ENCODE measurements at regions not wholly inside any gene's neighbourhood (a gene's known extent, or its start where the extent isn't known, plus 50 kb on each side); places are given as distances from the start of the nearest gene placed in this dataset.

DNA sequence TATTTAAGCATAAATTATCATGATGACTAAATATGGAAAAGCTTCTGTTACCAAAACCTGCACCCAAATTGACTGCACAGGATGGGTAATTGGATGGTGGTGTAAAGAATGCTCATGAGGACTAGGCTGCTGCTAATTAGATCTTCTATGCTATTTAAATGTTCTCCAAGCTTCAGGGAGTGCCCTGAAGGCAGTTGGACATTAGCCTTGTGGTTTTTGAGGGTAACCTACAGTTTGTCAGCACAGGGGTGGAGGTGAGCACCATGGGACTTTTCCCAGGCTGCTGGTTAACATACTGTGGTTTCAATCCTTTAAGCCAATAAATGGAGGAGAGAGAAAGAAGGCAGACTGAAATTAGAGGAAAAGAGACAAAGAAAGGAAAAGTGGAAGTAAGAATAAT is 145.0 kb downstream of the WIF1 start:
- H3K4me3 ChIP-seq (replicated peaks in 1 of 3; ENCODE audit: insufficient read depth in 1 of 3, low read depth in 2 of 3, low read length in 3 of 3) = no peak overlapping the region
- no peak overlapping the region for H2AFZ ChIP-seq (ENCODE audit: low read length)
- no peaks in the 10 kb centered on the region for H3K27me3 ChIP-seq (ENCODE audit: control insufficient read depth in 1 of 2, insufficient read depth in 2 of 2, low read length in 2 of 2)
- DNase-seq (ENCODE audit: low spot score) (no peak), ATAC-seq (no peak), FAIRE-seq (no peak)
- no peaks in the 10 kb centered on the region for H3K79me2 ChIP-seq (ENCODE audit: insufficient read depth, low read length)
- in situ Hi-C loops (cut with HindIII; ENCODE audit: extremely low pct_ligation_motif_present, low pct_unique_long_range_greater_than_20kb) (no loop called here), intact Hi-C loops (cut with micrococcal nuclease; ENCODE audit: unreplicated experiment) (no loop called here)
- H3K27ac ChIP-seq (ENCODE audit: extremely low read length, insufficient read depth, low read length) = no peak overlapping the region
- no TSS peak for BruUV-seq (replicated peaks)
- no peaks in the 10 kb centered on the region for H3K4me1 ChIP-seq (ENCODE audit: insufficient read depth, low read length)
- POLR2A ChIA-PET = no interaction called here
- CTCF ChIA-PET (ENCODE audit: low intra/inter-chr PET ratio, low total read pairs) = no interaction called here
- H3K9ac ChIP-seq (ENCODE audit: insufficient read depth, low read depth, low read length) = no peak overlapping the region
- TF ChIP-seq ZNF749 (CRISPR knock-in tag; IDR thresholded peaks at IDR 0.05; ENCODE audit: borderline replicate concordance) (no peak), SKI (IDR thresholded peaks at IDR 0.05; ENCODE audit: partially characterized antibody) (no peak)
- TF ChIP-seq, protein P1, sequence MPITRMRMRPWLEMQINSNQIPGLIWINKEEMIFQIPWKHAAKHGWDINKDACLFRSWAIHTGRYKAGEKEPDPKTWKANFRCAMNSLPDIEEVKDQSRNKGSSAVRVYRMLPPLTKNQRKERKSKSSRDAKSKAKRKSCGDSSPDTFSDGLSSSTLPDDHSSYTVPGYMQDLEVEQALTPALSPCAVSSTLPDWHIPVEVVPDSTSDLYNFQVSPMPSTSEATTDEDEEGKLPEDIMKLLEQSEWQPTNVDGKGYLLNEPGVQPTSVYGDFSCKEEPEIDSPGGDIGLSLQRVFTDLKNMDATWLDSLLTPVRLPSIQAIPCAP (CRISPR knock-in tag; IDR thresholded peaks at IDR 0.05; ENCODE audit: low read depth) = no peak
- TF ChIP-seq, protein P2, sequence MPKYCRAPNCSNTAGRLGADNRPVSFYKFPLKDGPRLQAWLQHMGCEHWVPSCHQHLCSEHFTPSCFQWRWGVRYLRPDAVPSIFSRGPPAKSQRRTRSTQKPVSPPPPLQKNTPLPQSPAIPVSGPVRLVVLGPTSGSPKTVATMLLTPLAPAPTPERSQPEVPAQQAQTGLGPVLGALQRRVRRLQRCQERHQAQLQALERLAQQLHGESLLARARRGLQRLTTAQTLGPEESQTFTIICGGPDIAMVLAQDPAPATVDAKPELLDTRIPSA (CRISPR knock-in tag; IDR thresholded peaks at IDR 0.05; ENCODE audit: borderline replicate concordance) = no peak
- no peaks in the 10 kb centered on the region for H4K20me1 ChIP-seq (ENCODE audit: insufficient read depth, low read length)
- no peaks in the 10 kb centered on the region for H3K9me3 ChIP-seq (ENCODE audit: low read length)
- no peaks in the 10 kb centered on the region for H3K36me3 ChIP-seq (replicated peaks in 1 of 2; ENCODE audit: control insufficient read depth in 1 of 2, insufficient read depth in 2 of 2, low read length in 2 of 2)
- H3K4me2 ChIP-seq (ENCODE audit: low read depth, low read length) = no peak overlapping the region

DNA sequence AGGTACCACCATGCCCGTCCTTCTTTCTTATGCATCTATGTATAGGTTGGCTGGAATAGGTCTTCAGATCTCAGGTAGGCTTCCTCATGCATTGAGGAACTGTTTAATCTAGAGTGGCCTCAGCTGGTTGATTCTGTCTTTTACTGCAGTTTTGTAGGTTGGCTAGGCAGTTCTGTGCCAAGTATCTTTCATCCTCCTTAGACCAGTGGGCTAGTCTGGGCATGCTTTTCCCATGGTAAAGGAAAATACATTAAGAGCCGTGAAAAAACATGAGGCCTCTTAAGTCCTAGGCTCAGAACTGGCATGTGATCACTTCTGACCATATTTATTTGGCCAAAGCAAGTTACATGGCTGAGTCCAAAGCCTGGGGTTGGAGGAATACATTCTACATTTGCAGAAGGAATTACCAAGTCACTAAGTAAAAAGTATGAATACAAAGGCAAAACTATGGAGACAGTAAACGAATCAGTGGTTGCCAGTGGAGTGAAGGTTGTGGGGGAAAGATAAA is 137.3 kb downstream of the WIF1 start:
- in situ Hi-C loops (cut with HindIII; ENCODE audit: extremely low pct_ligation_motif_present, low pct_unique_long_range_greater_than_20kb) = no loop called here

More for the DNA sequence above, 137.3 kb downstream of the WIF1 start:
- Histone ChIP-seq H3K79me2 (ENCODE audit: insufficient read depth, low read length) (no peaks in the 10 kb centered on the region), H3K4me2 (ENCODE audit: low read depth, low read length) (no peak overlapping the region), H3K4me3 (replicated peaks in 1 of 3; ENCODE audit: insufficient read depth in 1 of 3, low read depth in 2 of 3, low read length in 3 of 3) (no peak overlapping the region), H2AFZ (ENCODE audit: low read length) (no peak overlapping the region), H3K4me1 (ENCODE audit: insufficient read depth, low read length) (no peaks in the 10 kb centered on the region), H4K20me1 (ENCODE audit: insufficient read depth, low read length) (no peaks in the 10 kb centered on the region), H3K27ac (ENCODE audit: extremely low read length, insufficient read depth, low read length) (no peak overlapping the region), H3K36me3 (replicated peaks in 1 of 2; ENCODE audit: control insufficient read depth in 1 of 2, insufficient read depth in 2 of 2, low read length in 2 of 2) (no peaks in the 10 kb centered on the region), H3K9ac (ENCODE audit: insufficient read depth, low read depth, low read length) (no peak overlapping the region), H3K27me3 (ENCODE audit: control insufficient read depth in 1 of 2, insufficient read depth in 2 of 2, low read length in 2 of 2) (no peaks in the 10 kb centered on the region; a peak in 1 of 5 replicates), H3K9me3 (ENCODE audit: low read length) (no peaks in the 10 kb centered on the region)
- no TSS peak for BruUV-seq (replicated peaks)
- intact Hi-C loops (cut with micrococcal nuclease; ENCODE audit: unreplicated experiment) = no loop called here
- 6% methylated on average over 3 of the region's 3 CpGs for WGBS (ENCODE audit: low lambda C conversion rate)
- ATAC-seq (no peak), FAIRE-seq (no peak), DNase-seq (ENCODE audit: low spot score) (no peak)
- ChIA-PET CTCF (ENCODE audit: low intra/inter-chr PET ratio, low total read pairs) (no interaction called here), POLR2A (no interaction called here)
- TF ChIP-seq PAWR (CRISPR knock-in tag; IDR thresholded peaks at IDR 0.05; ENCODE audit: borderline replicate concordance) (no peak), YEATS4 (CRISPR knock-in tag; IDR thresholded peaks at IDR 0.05; ENCODE audit: borderline replicate concordance) (no peak), RCOR2 (CRISPR knock-in tag; IDR thresholded peaks at IDR 0.05) (no peak), ZNF251 (CRISPR knock-in tag; IDR thresholded peaks at IDR 0.05) (no peak), PAX8 (CRISPR knock-in tag; IDR thresholded peaks at IDR 0.05; ENCODE audit: borderline replicate concordance) (no peak)
